Kidney capillary endothelial cell (primary cell): ENCODE measurements at regions not wholly inside any gene's neighbourhood (a gene's known extent, or its start where the extent isn't known, plus 50 kb on each side); places are given as distances from the start of the nearest gene placed in this dataset.

Experiments
- DNase-seq: peaks from one replicate; pipeline ENCODE4 v3.0.0-alpha.2; 2018; ENCODE audit warnings: low spot score

GRCh38 chr4:174438711-174439110 is 83.6 kb downstream of the HPGD start:
- no peak for DNase-seq

- no peak for DNase-seq
Measured at GRCh38 chr4:174437749-174438148, 84.5 kb downstream of the HPGD start.

- no peak for DNase-seq
Measured at GRCh38 chr4:174437324-174437723, 85.0 kb downstream of the HPGD start.

GRCh38 chr4:174436377-174436776 is 85.9 kb downstream of the HPGD start:
- no peak for DNase-seq

- no peak for DNase-seq
Measured at GRCh38 chr4:174435974-174436373, 86.3 kb downstream of the HPGD start.

GRCh38 chr4:174434455-174434854 is 87.8 kb downstream of the HPGD start:
- no peak for DNase-seq

GRCh38 chr4:174430576-174430975 is 91.7 kb downstream of the HPGD start:
- no peak for DNase-seq

GRCh38 chr4:174429701-174430410 is 92.4 kb downstream of the HPGD start:
- no peak for DNase-seq

- no peak for DNase-seq
Measured at GRCh38 chr4:174427571-174428140, 94.6 kb downstream of the HPGD start.

- no peak for DNase-seq
Measured at GRCh38 chr4:174425669-174426068, 96.6 kb downstream of the HPGD start.

GRCh38 chr4:174423257-174423944 is 98.9 kb downstream of the HPGD start:
- peak; percentile 87 for DNase-seq

GRCh38 chr4:174422893-174423256 is 99.4 kb downstream of the HPGD start:
- no peak for DNase-seq

GRCh38 chr4:174420316-174420715 is 102.0 kb downstream of the HPGD start:
- no peak for DNase-seq

- no peak for DNase-seq
Measured at GRCh38 chr4:174418640-174419212, 103.6 kb downstream of the HPGD start.

GRCh38 chr4:174408841-174409552 is 113.3 kb downstream of the HPGD start:
- no peak for DNase-seq

- DNase-seq, result no peak
Measured at GRCh38 chr4:174406383-174406782, 115.9 kb downstream of the HPGD start.

GRCh38 chr4:174405923-174406322 is 116.4 kb downstream of the HPGD start:
- DNase-seq, result no peak

- DNase-seq, result no peak
Measured at GRCh38 chr4:174404677-174405076, 117.6 kb downstream of the HPGD start.

GRCh38 chr4:174403177-174403543 is 119.1 kb downstream of the HPGD start:
- DNase-seq, result no peak

GRCh38 chr4:174402470-174403176 is 118.9 kb downstream of the CEP44 start:
- DNase-seq, result no peak

- DNase-seq, result no peak
Measured at GRCh38 chr4:174401471-174402130, 117.9 kb downstream of the CEP44 start.
